PC-9 (cell line): ENCODE measurements at regions not wholly inside any gene's neighbourhood (a gene's known extent, or its start where the extent isn't known, plus 50 kb on each side); places are given as distances from the start of the nearest gene placed in this dataset.
"Not testable (repeated sequence)": the region's sequence is repeated elsewhere in the genome, so short reads cannot be mapped to it uniquely, and the experiment has no call there.

Experiments
- EZH2 ChIP-seq: fragments of 200-600 bp; sonication (generic); IDR thresholded peaks from 2 replicates; pipeline ENCODE4 v1.8.0; 2017; ENCODE audit warnings: antibody characterized with exemption, low read depth
- TF ChIP-seq, protein P1 (sequence below): fragments of 200-600 bp; sonication (generic); conservative IDR thresholded peaks from 2 replicates; pipeline ENCODE4 v1.6.1; 2017; ENCODE audit warnings: mixed run types, antibody characterized with exemption, mild to moderate bottlenecking, moderate library complexity

DNA sequence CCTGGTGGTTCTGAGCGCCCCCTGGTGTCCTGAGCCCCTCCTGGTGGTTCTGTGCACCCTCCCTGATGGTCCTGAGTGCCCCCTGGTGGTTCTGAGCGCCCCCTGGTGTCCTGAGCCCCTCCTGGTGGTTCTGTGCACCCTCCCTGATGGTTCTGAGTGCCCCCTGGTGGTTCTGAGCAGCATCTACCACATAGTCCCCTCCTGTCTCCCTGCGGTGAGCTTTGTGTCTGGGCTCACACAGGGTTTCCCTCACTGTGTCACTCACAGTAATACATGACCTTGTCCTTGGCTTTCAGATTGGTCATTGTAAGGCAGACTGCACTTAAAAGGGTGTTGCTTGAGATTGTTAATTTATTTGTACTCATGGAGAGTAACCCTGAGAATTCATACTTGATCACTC, 474.9 kb downstream of the TMEM121 start:
- TF ChIP-seq, protein P1, sequence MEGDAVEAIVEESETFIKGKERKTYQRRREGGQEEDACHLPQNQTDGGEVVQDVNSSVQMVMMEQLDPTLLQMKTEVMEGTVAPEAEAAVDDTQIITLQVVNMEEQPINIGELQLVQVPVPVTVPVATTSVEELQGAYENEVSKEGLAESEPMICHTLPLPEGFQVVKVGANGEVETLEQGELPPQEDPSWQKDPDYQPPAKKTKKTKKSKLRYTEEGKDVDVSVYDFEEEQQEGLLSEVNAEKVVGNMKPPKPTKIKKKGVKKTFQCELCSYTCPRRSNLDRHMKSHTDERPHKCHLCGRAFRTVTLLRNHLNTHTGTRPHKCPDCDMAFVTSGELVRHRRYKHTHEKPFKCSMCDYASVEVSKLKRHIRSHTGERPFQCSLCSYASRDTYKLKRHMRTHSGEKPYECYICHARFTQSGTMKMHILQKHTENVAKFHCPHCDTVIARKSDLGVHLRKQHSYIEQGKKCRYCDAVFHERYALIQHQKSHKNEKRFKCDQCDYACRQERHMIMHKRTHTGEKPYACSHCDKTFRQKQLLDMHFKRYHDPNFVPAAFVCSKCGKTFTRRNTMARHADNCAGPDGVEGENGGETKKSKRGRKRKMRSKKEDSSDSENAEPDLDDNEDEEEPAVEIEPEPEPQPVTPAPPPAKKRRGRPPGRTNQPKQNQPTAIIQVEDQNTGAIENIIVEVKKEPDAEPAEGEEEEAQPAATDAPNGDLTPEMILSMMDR: not testable (repeated sequence)
- not testable (repeated sequence) for TF ChIP-seq EZH2
